ENCODE measurements at regions not wholly inside any gene's neighbourhood (a gene's known extent, or its start where the extent isn't known, plus 50 kb on each side); places are given as distances from the start of the nearest gene placed in this dataset.

DNA sequence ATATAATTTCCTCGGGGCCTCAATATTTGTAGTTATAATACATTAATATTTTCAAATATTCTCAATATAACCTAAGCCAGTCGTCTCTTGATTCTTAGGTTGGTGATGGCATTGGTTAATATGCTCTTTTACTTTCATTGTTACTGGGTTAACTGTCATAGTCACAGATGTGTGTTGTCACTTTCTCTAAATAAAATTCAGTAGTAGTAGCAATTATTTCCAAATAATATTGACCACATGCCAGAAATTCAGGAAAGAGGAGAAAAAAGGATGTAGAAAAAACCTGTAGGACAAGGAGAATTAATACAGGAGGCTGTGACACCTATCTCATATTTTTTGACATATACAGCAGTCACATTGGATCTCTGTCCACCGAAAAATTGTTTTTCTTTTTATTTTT is 322.7 kb upstream of the SLITRK6 start:
- H3K4me1 ChIP-seq (ENCODE audit: control insufficient read depth, insufficient read depth, low read length): no peaks in the 10 kb centered on the region
- DNase-seq: no peak
- WGBS (ENCODE audit: insufficient coverage): no CpG with 5 or more reads among the region's 3 CpGs
- H3K9me3 ChIP-seq (replicated peaks; ENCODE audit: control insufficient read depth, low read depth, low read length): no peaks in the 10 kb centered on the region
- no peak overlapping the region for H3K27ac ChIP-seq (ENCODE audit: low read length)
- H3K27me3 ChIP-seq (ENCODE audit: control insufficient read depth, insufficient read depth, low read length): no peaks in the 10 kb centered on the region
- no peaks in the 10 kb centered on the region for H3K36me3 ChIP-seq (ENCODE audit: control insufficient read depth, insufficient read depth, low read length)
- no peak overlapping the region for H3K4me3 ChIP-seq (ENCODE audit: low read length)

DNA sequence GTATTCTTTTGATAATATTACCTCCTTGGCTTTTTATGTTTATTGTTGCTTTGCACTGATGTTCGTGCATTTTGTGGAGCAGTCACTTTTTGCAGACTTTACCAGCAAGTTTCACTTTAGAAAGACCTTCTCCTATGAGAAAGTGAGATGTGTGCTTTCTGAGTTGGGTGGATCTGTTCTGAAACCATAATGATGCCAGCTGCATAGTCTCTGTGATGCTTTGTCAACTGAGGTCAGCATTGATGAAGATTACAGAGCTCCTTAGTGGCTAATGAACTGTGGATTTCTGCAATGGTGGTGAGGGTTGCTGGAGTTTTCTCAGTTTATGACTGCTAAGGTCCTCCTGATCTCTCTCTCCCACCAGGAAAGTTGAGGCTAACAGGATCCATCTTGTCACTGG is 309.9 kb upstream of the SLITRK6 start:
- Histone ChIP-seq H3K9me3 (replicated peaks; ENCODE audit: control insufficient read depth, low read depth, low read length) (peaks cover 2% of the 10 kb centered on the region), H3K36me3 (ENCODE audit: control insufficient read depth, insufficient read depth, low read length) (no peaks in the 10 kb centered on the region), H3K4me1 (ENCODE audit: control insufficient read depth, insufficient read depth, low read length) (no peaks in the 10 kb centered on the region), H3K4me3 (ENCODE audit: low read length) (no peak overlapping the region), H3K27ac (ENCODE audit: low read length) (no peak overlapping the region), H3K27me3 (ENCODE audit: control insufficient read depth, insufficient read depth, low read length) (no peaks in the 10 kb centered on the region)
- no CpG with 5 or more reads among the region's 1 CpG for WGBS (ENCODE audit: insufficient coverage)
- DNase-seq: no peak

DNA sequence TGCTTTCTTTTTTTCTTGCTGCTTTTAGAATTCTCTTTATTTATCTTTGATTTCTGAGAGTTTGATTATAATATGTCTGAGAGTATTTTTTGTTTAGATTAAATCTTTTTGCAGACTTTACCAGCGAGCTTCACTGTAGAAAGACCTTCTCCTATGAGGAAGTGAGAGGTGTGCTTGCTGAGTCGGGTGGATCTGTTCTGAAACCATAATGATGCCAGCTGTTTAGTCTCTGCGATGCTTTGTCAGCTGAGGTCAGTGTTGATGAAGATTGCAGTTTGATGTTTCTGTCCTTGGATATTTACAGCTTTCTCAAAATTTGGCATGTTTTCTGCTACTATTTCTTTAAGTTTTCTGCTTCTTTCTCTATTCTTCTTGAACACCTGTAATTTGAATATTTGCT is 309.1 kb upstream of the SLITRK6 start:
- WGBS (ENCODE audit: insufficient coverage): 80% methylated on average over 2 of the region's 3 CpGs

DNA sequence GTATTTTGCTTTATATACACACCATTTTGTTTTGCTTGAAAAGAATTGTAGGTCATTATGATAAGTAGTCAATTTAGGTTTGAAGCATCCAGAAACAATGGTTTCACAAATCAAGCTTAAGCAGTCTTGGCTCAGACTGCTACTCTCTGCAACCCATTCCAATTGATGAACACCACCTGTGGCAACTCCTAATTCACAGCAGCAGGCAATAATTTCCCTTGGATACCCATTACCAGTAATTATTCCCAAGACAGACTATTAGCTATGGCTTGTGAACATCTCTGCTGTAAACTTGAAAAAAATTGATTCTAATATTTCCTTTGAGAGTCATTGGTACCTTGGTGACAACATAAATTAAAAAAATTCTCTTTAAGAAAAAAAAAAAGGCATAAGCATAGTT is 299.3 kb upstream of the SLITRK6 start:
- Histone ChIP-seq H3K9me3 (replicated peaks; ENCODE audit: control insufficient read depth, low read depth, low read length) (no peaks in the 10 kb centered on the region), H3K4me3 (ENCODE audit: low read length) (no peak overlapping the region), H3K27me3 (ENCODE audit: control insufficient read depth, insufficient read depth, low read length) (no peaks in the 10 kb centered on the region), H3K36me3 (ENCODE audit: control insufficient read depth, insufficient read depth, low read length) (no peaks in the 10 kb centered on the region), H3K27ac (ENCODE audit: low read length) (no peak overlapping the region), H3K4me1 (ENCODE audit: control insufficient read depth, insufficient read depth, low read length) (no peaks in the 10 kb centered on the region)
- no peak for DNase-seq

More for the DNA sequence above, 309.1 kb upstream of the SLITRK6 start:
- DNase-seq: no peak
- Histone ChIP-seq H3K4me1 (ENCODE audit: control insufficient read depth, insufficient read depth, low read length) (no peaks in the 10 kb centered on the region), H3K9me3 (replicated peaks; ENCODE audit: control insufficient read depth, low read depth, low read length) (peaks cover 2% of the 10 kb centered on the region), H3K36me3 (ENCODE audit: control insufficient read depth, insufficient read depth, low read length) (no peaks in the 10 kb centered on the region), H3K27me3 (ENCODE audit: control insufficient read depth, insufficient read depth, low read length) (no peaks in the 10 kb centered on the region), H3K27ac (ENCODE audit: low read length) (no peak overlapping the region), H3K4me3 (ENCODE audit: low read length) (no peak overlapping the region)

DNA sequence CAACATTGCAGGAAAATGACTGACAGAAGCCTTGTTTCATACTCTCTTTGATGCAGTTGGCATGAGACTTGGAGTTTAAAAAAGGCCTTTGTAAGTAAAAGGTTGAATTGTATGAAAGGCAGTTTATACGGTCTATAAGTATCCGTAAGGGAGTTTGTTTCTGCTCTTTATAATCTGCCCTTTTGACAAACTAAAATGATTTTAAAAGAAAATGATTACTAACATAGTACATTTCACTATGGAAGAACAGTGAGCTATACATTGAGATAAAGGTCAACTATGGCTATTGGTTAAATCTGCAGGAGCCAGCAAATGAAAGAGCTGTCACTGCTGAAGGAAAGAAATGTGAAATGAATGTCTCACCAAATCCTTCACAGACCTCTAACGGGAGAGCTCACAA is 296.1 kb upstream of the SLITRK6 start:
- Histone ChIP-seq H3K4me3 (ENCODE audit: low read length) (no peak overlapping the region), H3K36me3 (ENCODE audit: control insufficient read depth, insufficient read depth, low read length) (no peaks in the 10 kb centered on the region), H3K27ac (ENCODE audit: low read length) (no peak overlapping the region), H3K27me3 (ENCODE audit: control insufficient read depth, insufficient read depth, low read length) (no peaks in the 10 kb centered on the region), H3K9me3 (replicated peaks; ENCODE audit: control insufficient read depth, low read depth, low read length) (peaks cover 2% of the 10 kb centered on the region), H3K4me1 (ENCODE audit: control insufficient read depth, insufficient read depth, low read length) (no peaks in the 10 kb centered on the region)
- WGBS (ENCODE audit: insufficient coverage): no CpG with 5 or more reads among the region's 3 CpGs
- no peak for DNase-seq

DNA sequence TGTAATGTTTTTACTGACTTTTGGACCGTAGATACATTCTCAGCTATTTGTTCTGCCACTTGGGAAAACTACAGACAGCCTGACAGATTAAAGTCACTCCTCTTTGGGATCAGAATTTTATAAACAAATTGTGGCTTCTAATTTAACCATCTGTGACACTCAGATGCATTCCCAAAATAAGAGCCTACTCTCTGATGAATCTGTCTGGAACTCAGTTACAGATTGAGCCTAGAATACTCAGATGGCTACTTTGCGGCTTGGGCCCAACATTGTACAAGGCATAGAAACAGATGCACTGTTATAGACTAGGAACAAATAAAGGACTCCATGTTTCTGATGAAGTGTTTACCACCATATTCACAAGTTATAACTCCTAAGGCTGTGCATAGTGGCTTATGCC is 291.0 kb upstream of the SLITRK6 start:
- no peaks in the 10 kb centered on the region for H3K27me3 ChIP-seq (ENCODE audit: control insufficient read depth, insufficient read depth, low read length)
- WGBS (ENCODE audit: insufficient coverage): no CpG with 5 or more reads among the region's 2 CpGs
- no peak for DNase-seq
- H3K4me1 ChIP-seq (ENCODE audit: control insufficient read depth, insufficient read depth, low read length): no peaks in the 10 kb centered on the region
- no peak overlapping the region for H3K27ac ChIP-seq (ENCODE audit: low read length)
- peaks cover 2% of the 10 kb centered on the region for H3K9me3 ChIP-seq (replicated peaks; ENCODE audit: control insufficient read depth, low read depth, low read length)
- H3K36me3 ChIP-seq (ENCODE audit: control insufficient read depth, insufficient read depth, low read length): no peaks in the 10 kb centered on the region
- no peak overlapping the region for H3K4me3 ChIP-seq (ENCODE audit: low read length)

DNA sequence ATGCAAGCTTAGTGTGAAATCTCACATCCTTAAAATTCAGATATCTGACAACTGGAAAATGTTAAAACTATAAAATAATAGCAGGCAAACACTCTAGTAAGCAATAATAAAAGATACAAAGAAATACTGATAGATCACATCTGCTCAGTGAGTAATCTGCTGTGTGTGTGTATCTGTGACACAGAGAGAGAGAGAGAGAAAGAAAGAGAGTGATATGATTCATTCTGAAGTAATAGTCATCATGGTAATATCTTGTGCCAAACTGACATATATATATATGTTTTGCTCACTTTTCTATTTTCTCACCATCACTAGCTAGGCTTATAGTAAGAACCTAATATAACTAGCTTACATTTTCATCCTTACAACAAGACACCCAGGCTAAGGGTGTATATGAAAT is 288.0 kb upstream of the SLITRK6 start:
- Histone ChIP-seq H3K4me1 (ENCODE audit: control insufficient read depth, insufficient read depth, low read length) (no peaks in the 10 kb centered on the region), H3K27me3 (ENCODE audit: control insufficient read depth, insufficient read depth, low read length) (no peaks in the 10 kb centered on the region), H3K4me3 (ENCODE audit: low read length) (no peak overlapping the region), H3K27ac (ENCODE audit: low read length) (no peak overlapping the region), H3K9me3 (replicated peaks; ENCODE audit: control insufficient read depth, low read depth, low read length) (peaks cover 2% of the 10 kb centered on the region), H3K36me3 (ENCODE audit: control insufficient read depth, insufficient read depth, low read length) (no peaks in the 10 kb centered on the region)
- DNase-seq: no peak

DNA sequence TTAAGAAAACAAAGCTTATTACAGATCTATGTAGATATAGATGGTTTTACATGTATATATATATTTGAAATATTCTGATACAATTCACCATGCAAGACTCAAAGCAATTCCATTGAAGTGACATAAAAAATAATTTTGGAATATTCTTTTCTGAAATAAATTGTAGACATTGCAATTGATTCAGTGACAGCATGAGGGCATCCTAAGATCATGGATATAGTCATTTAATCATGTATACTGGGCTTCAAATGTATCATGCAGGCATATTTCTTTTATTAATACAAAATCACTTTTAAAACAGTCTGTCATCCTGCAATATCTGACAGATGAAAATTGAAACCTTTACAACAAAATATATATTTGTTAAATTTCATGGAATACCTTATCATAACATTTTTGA is 286.7 kb upstream of the SLITRK6 start:
- no peak overlapping the region for H3K4me3 ChIP-seq (ENCODE audit: low read length)
- peak; percentile 11 for DNase-seq

DNA sequence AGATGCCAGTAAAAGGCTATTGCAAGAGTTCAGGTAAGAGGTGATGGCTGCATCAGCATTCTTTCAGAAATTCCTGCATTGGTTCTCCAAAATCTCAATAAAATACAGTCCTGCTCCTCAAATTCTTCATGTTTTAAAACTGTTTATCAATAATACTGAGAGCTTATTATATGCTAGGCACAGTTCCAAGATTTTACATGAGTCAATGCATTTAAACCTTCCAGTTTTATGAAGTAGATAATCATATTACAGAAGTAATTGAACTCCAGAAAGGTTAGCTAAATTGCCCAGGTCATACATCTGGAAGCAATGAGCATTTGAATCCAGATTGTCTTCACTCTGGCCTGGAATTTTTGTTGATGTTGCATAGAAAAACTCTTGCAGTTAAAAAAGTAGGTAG is 282.9 kb upstream of the SLITRK6 start:
- Histone ChIP-seq H3K27ac (ENCODE audit: low read length) (no peak overlapping the region), H3K36me3 (ENCODE audit: control insufficient read depth, insufficient read depth, low read length) (no peaks in the 10 kb centered on the region)

More for the DNA sequence above, 286.7 kb upstream of the SLITRK6 start:
- H3K9me3 ChIP-seq (replicated peaks; ENCODE audit: control insufficient read depth, low read depth, low read length): no peaks in the 10 kb centered on the region
- no peaks in the 10 kb centered on the region for H3K36me3 ChIP-seq (ENCODE audit: control insufficient read depth, insufficient read depth, low read length)
- no peaks in the 10 kb centered on the region for H3K4me1 ChIP-seq (ENCODE audit: control insufficient read depth, insufficient read depth, low read length)
- H3K27ac ChIP-seq (ENCODE audit: low read length): no peak overlapping the region
- H3K27me3 ChIP-seq (ENCODE audit: control insufficient read depth, insufficient read depth, low read length): no peaks in the 10 kb centered on the region

DNA sequence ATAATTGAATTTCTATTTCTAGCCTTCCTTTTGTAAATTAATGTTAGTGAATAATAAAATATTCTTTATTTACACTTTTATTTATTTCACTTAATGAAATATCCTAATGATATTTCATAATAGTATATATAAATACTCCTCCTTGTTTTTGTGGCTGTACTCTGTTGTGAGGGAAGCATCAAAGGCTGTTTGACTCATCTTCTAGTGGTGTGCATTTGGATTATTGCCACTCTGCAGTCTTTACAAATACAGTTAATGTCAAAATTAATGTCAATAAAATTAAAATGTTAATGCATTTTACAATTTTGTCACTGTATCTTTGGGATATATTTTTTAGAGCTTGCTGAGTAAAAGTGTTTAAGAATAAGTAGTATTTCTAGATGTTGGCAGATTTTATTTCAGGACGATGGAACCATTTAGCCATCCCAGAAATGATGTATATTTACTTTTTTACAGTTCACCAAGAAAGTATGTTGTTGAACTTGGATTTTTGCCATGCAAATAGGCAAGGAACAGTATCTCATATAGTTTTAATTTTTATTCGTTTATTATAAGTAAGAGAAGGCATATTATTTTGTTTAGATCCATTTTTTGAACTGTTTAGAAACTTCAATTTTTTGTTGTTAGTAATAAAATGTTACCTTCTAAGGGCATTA is 281.2 kb upstream of the SLITRK6 start:
- no peak overlapping the region for H3K4me3 ChIP-seq (ENCODE audit: low read length)
- H3K36me3 ChIP-seq (ENCODE audit: control insufficient read depth, insufficient read depth, low read length): no peaks in the 10 kb centered on the region
- WGBS (ENCODE audit: insufficient coverage): no CpG with 5 or more reads among the region's 2 CpGs
- H3K27ac ChIP-seq (ENCODE audit: low read length): no peak overlapping the region
- DNase-seq: no peak
- no peaks in the 10 kb centered on the region for H3K9me3 ChIP-seq (replicated peaks; ENCODE audit: control insufficient read depth, low read depth, low read length)
- no peaks in the 10 kb centered on the region for H3K27me3 ChIP-seq (ENCODE audit: control insufficient read depth, insufficient read depth, low read length)
- no peaks in the 10 kb centered on the region for H3K4me1 ChIP-seq (ENCODE audit: control insufficient read depth, insufficient read depth, low read length)

More for the DNA sequence above, 282.9 kb upstream of the SLITRK6 start:
- no peaks in the 10 kb centered on the region for H3K9me3 ChIP-seq (replicated peaks; ENCODE audit: control insufficient read depth, low read depth, low read length)
- H3K4me1 ChIP-seq (ENCODE audit: control insufficient read depth, insufficient read depth, low read length): no peaks in the 10 kb centered on the region
- H3K4me3 ChIP-seq (ENCODE audit: low read length): no peak overlapping the region
- no peak for DNase-seq
- no peaks in the 10 kb centered on the region for H3K27me3 ChIP-seq (ENCODE audit: control insufficient read depth, insufficient read depth, low read length)

DNA sequence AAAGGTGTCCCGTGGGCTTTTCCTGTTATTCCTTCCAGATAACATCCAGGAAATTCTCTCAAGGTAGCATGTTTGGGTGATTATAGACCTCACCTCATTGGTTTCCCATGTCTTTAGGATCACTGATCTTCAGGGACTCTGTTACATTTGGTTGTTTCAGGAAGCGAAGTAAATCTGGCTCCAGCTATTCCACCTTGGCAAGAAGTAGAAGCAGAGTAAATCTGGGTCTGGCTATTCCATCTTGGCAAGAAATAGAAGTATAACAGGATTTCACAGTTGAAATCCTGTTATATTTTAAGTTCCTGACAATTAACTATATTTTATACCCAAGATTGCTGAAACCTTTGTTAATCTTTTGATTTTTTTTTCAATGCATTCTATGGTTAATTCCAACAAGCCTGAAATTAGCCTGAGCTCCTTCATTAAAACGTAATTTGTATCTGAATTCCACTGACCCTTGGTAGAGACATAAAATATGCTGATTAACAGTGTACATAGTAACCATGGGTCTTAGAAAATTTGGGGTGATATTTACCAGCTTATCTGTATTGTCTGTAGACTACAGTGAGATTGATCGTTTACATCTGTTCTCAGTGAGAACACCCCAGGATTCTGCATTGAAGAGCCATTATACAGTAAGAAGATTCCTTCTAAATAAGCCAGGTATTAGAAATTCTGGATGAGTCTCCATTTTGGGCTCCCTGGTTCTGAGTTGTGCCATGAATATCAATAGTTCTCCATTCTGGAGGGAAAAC is 267.6 kb upstream of the SLITRK6 start:
- H3K4me3 ChIP-seq (ENCODE audit: low read length): no peak overlapping the region
- no peaks in the 10 kb centered on the region for H3K4me1 ChIP-seq (ENCODE audit: control insufficient read depth, insufficient read depth, low read length)
- no CpG with 5 or more reads among the region's 4 CpGs for WGBS (ENCODE audit: insufficient coverage)
- H3K36me3 ChIP-seq (ENCODE audit: control insufficient read depth, insufficient read depth, low read length): no peaks in the 10 kb centered on the region
- peak; percentile 60 for DNase-seq
- H3K27ac ChIP-seq (ENCODE audit: low read length): no peak overlapping the region
- no peaks in the 10 kb centered on the region for H3K9me3 ChIP-seq (replicated peaks; ENCODE audit: control insufficient read depth, low read depth, low read length)
- no peaks in the 10 kb centered on the region for H3K27me3 ChIP-seq (ENCODE audit: control insufficient read depth, insufficient read depth, low read length)
